ENCODE measurements at regions not wholly inside any gene's neighbourhood (a gene's known extent, or its start where the extent isn't known, plus 50 kb on each side); places are given as distances from the start of the nearest gene placed in this dataset.
"Not testable (repeated sequence)": the region's sequence is repeated elsewhere in the genome, so short reads cannot be mapped to it uniquely, and the experiment has no call there.

DNA sequence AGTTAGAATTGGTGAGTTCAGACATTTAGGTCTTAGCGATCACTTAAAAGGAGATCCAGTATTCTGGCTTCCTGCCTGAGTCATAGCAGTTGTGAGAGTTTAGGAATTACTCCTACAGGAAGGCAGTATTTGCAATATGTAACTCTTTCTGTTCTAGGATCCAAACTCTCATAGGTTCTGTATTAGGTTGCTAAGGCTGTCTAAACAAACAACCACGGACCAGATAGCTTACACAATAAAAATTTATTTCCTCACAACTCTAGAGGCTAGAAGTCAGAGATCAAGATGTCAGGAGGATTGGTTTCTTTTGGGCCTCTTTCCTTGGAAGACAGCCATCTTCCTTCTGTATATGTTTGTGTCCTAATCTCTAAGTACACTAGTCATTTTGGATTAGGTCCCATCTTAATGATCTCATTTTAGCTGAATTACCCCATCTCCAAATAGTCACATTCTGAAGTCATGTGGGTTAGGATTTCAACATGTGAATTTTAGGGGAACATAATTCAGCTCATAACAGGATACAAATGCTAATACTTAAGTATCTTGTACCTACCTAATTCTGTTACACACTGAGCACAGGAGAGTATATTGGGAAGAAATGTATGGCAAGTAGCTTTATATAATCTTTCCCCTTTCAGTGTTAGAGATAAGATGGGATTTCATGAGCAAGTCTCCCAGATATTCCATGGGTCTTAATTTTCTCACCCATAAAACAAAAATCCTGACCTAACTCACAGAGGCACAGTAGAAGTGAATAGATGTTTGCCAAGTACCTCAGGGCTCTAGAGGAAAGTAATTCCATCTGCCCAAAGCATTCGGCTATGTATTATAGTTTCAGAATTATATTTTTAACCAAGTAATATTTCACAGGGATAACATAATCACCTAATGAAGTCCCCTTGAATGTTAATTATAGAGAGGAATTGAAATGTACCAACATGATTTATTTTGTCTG lies 144.4 kb downstream of the PTBP2 start:
- no peak for DNase-seq (ENCODE audit: low read depth)

DNA sequence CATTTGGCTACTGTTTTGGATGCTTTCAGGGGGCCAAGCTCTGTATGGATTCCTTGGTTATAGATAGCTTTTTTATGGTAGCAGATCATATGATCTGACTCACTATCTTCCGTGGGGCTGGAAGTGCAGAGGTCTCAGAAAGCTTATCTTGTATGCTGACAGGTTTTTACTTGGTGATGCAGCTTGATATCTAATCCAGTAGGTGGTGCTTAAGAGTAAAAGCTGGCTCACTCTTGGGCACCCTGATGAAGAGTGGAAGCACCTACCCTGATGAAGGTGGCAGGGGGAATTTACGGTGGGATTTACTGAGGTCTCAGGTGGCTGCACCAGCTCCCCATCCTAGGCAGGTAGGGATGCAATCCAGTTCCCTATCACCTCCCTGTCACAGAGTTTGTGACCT lies 151.2 kb downstream of the PTBP2 start:
- no peak for DNase-seq (ENCODE audit: low read depth)

DNA sequence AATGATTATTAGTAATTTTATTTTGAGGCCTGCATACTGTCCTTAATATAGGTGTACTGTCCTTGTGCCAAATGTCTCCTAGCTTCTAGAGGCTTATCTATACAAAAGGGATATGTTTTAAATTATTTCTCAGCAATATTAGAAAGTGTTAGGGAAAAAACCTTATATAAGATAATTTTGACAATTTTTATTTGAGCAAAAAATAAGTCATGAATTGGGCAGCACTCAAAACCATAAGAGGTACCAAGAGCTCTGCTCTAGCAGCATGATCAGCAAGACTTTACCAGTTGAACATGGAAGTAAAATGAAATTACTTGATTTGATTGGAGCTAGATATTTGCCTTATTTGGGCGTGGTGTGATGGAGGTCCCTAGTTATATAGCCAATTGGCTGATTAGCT lies 157.1 kb downstream of the PTBP2 start:
- DNase-seq (ENCODE audit: low read depth) = no peak

DNA sequence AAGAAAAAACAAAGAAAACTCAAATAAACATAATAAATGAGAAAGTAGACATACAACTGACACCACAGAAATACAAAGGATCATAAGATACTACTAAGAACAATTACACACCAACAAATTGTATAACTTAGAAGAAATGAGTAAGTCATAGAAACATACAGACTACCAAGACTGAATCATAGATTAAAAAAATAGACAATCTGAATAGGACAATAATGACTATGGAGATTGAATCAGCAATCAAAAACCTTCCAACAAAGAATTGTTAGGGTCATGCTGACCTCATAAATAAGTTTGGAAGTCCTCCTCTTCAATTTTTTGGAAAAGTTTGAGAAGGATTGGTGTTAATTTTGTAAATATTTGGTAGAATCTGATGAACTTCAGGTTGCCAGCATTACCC lies 159.0 kb downstream of the PTBP2 start:
- no peak for DNase-seq (ENCODE audit: low read depth)

DNA sequence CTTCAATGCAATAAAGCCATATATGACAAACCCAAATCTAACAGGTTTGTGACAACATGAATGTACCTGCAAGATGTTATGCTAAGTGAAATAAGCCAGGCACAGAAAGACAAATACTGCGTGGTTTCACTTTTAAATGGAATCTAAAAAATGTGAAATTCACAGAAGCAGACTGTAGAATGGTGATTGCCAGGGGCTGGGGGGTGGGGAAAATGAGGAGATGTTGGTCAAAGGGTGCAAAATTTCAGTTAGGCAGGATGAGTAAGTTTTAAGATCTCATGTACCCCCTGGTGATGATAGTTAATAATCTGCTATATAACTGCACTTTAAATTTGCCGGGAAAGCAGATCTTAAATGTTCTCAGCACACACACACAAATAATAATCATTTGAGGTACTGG lies 160.5 kb downstream of the PTBP2 start:
- no peak for DNase-seq (ENCODE audit: low read depth)

DNA sequence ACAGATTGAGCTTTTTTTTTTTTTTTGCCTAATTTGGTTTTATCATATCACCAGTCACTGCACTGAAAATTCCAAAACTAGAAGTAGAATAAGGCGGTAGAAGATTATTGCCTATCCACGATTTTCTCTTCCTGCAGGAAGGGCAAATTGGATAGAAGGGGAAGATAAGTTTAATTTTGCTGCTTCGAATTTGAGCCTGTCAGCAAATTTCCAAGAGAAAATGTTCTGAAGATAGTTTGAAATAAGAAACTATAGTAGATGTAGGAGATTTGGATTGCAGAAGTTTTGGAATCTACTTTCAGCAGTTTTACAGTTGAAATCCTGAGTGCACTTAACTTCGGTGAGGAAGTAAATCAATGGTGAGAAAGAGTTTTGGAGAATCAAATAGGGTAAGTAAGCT lies 164.9 kb downstream of the PTBP2 start:
- no peak for DNase-seq (ENCODE audit: low read depth)

DNA sequence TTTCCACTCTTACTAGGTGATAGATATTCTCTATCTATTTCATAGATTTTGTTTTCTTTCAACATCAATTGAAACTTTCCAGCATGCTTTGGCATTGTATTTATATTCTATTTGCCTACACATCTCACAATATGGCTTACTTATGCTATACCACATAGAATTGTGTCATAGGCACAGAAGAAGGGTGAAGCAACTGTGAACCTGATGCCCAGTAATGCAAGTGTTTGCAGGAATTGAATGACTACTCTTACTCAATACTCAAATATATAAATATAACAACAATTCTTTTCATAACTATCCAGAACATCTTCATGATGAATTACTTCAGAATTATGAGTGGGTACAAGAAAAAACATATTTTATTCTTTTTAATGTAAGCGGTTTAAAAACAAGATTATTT lies 165.9 kb downstream of the PTBP2 start:
- no peak for DNase-seq (ENCODE audit: low read depth)

DNA sequence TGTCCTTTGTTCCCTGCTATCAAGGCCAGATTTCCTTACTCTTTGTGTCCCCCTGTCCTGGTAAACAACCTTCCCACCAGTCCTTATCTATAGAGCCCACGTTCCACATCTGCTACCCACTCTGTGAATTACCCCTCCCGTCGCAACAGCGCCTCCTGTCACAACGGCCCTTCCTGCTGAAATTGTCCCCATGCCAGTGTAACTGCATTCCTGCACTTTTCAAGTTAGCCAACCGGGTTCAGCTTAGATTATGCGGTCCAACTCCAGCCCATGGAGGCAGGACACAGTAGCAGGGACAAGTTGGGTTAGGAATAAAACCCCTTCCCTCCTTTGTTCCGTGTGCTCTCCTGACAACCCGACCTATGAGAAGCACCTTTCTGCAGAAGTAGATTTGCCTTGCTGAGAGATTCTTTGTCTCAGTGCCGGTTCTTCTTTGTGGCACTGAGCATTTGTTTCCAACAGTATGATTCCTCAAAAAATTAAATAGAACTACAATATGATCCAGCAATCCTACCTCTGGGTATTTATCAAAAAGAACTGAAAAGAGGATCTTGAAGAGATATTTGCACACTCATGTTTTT lies 180.3 kb downstream of the PTBP2 start:
- no peak for DNase-seq (ENCODE audit: low read depth)

DNA sequence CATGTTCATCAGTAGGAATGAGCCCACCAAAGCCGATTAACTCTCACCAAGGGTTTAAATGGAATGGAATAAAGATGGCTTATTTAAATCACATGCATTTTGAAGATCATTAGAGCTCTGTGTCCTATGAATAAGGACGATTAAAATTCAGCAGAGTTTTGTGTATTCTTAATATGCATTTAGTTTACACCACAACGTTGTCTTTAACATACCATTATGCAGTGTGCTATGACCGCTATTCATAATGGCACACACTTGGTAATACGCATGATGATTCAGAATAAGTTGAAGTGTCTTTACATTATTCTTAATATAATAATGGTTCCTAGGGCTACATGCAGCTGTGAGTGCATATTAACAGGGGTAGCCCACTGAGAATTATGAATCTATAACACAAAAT lies 190.7 kb downstream of the PTBP2 start:
- DNase-seq (ENCODE audit: low read depth) = no peak

DNA sequence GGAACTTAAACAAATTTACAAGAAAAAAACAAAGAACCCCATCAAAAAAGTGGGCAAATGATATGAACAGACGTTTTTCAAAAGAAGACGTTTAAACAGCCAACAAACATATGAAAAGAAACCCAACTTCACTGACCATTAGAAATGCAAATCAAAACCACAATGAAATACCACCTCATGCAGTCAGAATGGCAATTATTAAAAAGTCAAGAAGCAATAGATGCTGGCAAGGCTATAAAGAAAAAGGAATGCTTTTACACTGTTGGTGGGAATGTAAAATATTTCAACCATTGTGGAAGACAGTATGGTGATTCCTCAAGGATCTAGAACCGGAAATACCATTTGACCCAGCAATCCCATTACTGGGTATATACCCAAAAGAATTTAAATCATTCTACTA lies 194.1 kb downstream of the PTBP2 start:
- not testable (repeated sequence) for DNase-seq (ENCODE audit: low read depth)

DNA sequence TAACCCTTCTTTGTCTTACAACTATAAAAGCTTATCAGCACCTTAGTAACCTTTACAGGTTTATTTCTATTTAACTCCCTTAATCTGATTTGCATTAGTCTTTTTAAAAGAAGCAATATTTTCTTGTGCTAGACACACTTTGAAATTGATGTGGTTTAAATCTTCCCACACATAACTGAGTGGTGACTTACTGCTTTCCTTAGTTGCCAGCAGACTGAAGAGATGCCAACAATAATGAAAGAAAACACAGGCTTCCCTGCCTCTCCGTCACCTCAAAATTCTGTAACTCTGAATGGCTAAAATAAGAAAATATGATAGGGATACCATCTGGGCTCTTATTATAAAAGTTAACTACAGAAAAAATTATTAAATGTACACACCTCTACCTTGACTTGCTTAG lies 196.8 kb downstream of the PTBP2 start:
- no peak for DNase-seq (ENCODE audit: low read depth)

DNA sequence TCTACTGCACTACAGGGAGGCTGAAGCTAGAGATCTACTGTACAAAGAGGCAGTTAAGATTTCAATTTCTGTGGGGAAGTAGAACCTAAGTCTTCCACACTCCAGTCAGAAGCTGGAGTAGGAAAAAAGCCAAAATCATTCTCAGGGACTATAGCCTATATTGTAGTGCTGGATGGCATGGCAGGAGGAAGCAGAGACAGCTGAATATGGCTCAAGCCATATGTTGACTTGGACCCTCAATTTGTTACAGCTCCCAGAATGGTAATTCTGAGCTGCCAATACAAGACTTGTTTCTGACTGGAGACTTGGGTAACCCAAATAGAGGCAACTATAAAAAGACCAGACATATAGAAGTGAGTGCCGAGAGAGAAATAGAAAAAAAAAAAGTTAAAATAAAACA lies 200.6 kb downstream of the PTBP2 start:
- DNase-seq (ENCODE audit: low read depth) = no peak

DNA sequence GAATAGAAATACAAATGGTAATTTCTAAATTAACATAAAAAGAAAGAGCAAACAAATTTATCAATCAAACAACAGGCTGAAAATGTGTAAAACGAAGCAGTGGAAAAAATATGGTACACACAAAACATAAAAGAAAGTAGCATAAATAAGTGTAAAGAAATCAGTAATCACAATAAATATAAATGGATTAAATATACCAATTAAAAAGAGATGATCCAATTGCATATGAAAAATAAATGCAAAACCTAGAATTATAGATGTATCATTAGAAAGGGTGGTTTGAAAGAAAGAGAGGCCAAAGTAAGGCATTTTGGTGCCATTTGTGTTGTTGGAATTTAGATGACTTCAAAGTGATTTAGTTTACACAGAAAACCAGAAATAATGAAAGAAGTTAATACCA lies 202.2 kb downstream of the PTBP2 start:
- DNase-seq (ENCODE audit: low read depth) = no peak

DNA sequence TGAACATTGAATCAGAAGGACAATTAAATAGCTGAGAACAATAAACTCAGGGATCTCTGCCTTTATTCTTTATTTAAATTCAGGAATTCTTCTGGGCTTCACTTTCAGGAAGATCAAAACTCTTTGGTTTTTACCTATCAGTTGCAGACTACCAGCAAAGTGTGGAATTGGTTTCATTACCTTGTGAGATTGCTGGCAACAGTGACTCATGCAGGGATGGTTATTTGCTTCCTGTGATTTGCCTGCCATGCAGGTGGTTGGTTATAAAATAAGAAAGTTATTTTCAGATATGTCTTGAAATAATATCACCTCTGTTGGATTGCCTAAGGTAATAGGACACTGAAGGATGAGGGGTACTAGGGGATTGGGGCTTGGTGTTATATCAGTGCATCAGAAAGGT lies 204.6 kb downstream of the PTBP2 start:
- DNase-seq (ENCODE audit: low read depth) = no peak

DNA sequence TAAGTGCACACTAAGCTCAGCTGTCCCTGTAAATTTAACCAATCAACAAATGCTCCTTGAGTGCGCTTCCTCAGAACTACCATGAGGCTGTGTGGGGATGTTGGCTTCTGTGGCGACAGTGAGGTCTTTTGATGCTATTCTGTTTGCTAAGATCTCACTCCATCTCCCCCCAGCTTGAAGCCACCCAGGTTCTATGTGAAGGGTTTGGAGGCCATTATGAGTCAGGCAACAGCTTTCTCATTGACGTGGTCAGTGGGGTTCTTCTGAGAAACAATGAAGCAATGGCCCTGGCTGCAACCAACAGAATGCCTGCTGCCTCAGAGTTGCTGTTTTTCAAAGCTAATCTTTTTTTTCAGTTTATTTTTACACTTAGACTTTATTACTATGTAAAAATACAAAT lies 205.5 kb downstream of the PTBP2 start:
- no peak for DNase-seq (ENCODE audit: low read depth)

DNA sequence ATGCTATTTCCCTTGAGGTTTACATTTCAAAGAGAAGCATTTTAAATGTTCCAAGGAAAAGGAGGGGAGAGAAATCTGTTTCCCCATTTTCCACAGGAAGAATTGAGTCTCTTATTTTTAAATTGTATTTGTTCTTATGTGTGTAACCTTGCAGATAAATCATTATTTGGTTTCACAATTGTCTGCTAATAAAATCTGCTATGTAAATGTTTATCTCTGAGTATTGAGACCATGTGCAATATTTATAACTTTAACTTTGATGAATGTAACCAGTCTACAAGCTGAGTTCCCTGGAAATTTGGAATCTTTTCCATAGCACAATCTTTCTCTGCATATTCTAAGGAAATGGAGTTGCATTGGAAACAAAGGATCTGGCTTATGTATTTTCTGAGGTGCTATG lies 209.6 kb downstream of the PTBP2 start:
- no peak for DNase-seq (ENCODE audit: low read depth)

DNA sequence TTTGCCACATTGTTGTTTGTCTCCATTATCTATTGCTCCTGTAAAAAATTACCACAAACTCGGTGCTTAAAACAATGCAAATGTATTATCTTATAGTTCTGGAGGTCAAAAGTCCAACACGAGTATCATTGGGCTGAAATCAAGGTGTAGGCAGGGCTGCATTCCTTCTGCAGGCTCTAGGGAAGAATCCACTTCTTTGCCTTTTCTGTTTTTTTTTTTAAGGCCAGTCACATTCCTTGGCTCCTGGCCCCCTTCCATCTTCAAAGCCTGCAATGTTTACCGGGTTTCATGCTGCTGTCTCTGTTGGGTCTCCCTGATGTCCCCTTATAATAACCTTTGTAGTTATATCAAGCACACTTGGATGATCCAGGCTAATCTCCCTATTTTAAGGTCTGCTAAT lies 212.7 kb downstream of the PTBP2 start:
- no peak for DNase-seq (ENCODE audit: low read depth)

DNA sequence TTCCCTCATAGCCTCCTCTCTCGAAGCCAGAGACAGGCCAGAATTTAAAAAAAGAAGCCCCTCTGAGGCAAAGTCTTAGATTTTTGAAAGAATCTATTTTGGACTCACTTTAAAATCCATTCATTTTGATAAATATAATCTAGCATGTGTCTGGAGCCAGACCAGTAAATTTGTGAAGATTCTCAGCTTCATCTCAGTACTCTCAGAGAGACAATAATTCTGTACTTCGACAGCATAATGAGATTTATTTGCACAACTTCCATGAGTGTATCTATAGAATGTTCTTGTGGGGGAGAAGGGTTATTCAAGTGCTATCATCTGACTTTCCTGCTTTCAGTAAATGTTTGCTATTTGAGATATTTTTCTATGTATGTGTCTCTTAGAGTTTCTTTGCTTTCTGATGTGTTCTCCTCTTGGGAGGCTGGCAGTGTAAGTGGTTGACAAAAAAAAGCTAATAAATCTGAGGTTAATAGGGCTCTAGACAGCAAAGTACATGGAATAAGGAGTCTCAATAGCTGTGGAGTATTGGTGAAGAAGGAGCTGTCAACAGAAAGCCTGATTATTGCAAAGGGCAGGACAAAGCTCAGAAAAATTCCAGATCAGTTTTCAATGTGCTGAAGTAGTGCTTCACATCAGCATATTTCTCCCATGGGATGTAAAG lies 223.0 kb downstream of the PTBP2 start:
- DNase-seq (ENCODE audit: low read depth) = no peak

DNA sequence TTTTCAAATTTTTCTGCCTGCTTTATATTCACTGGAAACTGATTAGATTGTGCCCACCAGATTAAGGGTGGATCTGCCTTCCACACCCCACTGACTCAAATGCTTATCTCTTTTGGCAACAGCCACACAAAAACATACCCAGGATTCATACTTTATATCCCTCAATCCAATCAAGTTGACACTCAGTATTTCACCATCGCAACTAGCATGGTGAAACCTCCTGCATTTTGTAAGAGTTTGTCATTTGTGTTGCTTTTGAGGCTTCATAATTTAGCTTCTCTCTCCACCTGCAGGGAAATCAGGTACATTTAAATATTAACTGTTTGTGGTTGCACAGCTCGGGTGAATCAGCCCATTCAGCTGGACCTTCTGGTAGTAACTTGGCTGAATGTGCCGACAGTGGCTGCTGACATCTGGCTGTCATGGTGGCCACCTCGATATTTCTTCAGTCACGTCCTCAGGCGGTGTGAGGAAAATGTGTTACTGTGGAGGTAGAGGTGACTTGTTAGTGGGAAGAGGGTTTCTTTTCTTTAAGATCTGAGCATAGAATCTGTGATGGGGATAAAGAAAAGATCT lies 224.0 kb downstream of the PTBP2 start:
- DNase-seq (ENCODE audit: low read depth) = no peak

DNA sequence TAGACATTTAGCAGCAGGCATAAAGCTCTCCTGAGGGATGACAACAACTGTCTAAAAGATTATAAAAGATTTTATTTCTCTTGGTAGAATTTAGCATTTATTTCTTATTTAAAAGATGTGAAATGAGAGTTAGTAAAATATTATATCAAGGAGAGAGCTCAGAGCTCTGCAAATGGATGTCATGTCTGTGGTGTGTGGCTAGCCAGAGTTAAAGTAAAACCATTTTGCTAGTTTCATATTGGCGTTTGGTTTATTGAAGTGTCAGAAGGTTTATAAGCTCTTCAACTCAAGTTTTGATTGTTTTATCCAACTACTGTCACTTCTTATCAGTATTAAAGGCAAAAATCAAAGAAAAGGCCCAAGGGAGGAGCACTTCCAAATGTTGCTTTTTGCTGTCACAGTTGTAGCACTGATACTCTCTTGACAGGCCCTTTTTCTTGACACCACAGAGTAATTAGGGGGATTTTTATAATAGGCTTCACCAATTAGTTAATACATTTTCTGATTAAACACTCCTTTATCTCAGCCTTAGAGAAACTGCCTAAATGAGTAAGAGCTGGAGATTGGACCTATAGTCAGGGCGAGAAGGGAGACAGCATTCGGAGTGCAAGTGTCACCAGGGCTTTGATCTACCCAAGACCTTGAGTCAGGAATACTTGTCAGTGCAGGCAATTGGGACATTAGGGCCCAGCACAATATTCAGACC lies 233.9 kb downstream of the PTBP2 start:
- DNase-seq (ENCODE audit: low read depth) = no peak

DNA sequence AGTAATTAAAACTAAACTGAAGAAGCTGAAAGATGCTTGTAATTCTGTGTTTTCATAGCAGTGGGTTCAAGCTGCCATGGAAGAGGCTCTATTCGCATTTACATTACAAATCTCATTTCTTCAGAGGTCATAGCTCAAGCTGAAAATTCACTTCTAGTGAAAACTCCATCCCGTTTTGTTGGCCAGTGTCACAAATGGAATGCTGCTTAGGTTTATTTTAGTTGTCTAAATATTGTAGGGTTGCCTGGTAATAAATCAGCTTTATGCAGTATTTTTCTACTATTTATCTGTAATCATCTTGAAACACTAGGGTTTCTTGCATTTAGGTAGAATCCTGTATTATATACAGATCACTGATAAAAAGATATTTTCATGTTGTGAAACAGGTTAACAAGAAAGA lies 240.6 kb downstream of the PTBP2 start:
- no peak for DNase-seq (ENCODE audit: low read depth)

DNA sequence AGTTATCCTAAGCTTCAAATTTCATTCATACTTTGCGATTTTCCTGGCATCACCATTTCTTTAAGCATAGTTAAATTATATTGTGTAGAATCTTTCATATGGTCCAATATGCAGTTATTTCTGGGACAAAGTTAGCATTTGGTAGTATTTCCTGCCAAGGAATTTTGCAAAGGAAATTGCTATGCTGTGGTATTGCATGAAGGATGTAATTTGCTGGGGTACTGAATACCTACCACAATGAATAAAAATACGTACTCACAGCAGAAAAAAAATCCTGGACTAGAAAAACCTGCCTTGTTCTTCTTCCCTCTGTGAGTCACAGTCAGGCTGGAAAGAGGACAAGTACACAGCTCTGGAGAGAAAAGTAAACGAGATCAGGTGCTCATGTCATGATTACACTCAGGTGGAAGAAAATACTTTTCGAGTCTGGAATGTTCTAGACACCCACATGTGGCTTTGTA lies 241.2 kb downstream of the PTBP2 start:
- no peak for DNase-seq (ENCODE audit: low read depth)
